ENCODE measurements at regions not wholly inside any gene's neighbourhood (a gene's known extent, or its start where the extent isn't known, plus 50 kb on each side); places are given as distances from the start of the nearest gene placed in this dataset.

GRCh38 chr6:50976907-50977306 is 158.2 kb downstream of the TFAP2B start:
- Histone ChIP-seq H3K4me1 (peaks cover 20% of the 10 kb centered on the region), H3K4me3 (no peak overlapping the region), H3K79me2 (ENCODE audit: low read depth) (no peaks in the 10 kb centered on the region), H3F3A (ENCODE audit: low read depth) (peaks cover 16% of the 10 kb centered on the region), H3K9ac (no peak overlapping the region), H4K20me1 (ENCODE audit: low read depth) (no peaks in the 10 kb centered on the region), H3K27me3 (no peaks in the 10 kb centered on the region), H3K9me3 (ENCODE audit: low read depth) (no peaks in the 10 kb centered on the region), H2AFZ (replicated peaks) (no peak overlapping the region), H3K27ac (no peak overlapping the region), H3K36me3 (no peaks in the 10 kb centered on the region), H3K4me2 (no peak overlapping the region)
- Mint-ChIP-seq H3K4me1 (no peaks in the 10 kb centered on the region), H3K36me3 (no peaks in the 10 kb centered on the region), H3K27ac (no peak overlapping the region), H3K4me3 (no peak overlapping the region), H3K9me3 (no peaks in the 10 kb centered on the region), H3K27me3 (ENCODE audit: insufficient read depth, low read depth) (peaks cover 2% of the 10 kb centered on the region)
- no peak for DNase-seq (ENCODE audit: low spot score)
- TF ChIP-seq CTCF (IDR thresholded peaks at IDR 0.05) (no peak), EZH2 (IDR thresholded peaks at IDR 0.05) (no peak), EZH2phosphoT487 (IDR thresholded peaks at IDR 0.05) (no peak)

DNA sequence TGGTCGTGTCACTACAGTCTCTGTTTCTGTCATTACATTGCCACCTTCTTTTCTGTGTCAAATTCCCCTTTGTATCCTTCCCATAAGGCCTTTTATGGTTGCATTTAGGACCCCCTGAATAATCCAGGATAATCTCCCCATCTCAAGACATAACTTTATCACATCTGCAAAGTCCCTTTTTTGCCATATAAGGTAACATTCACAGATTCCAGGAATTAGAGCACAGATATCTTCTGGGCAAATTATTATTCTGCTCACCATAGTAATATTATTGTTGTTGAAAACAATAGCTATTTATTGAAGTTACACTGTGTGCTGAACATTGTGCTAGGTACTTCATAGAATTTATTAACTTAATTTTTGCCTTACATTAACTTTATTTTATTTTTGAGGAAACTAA is 159.1 kb downstream of the TFAP2B start:
- Histone ChIP-seq H2AFZ (replicated peaks) (no peak overlapping the region), H3K36me3 (no peaks in the 10 kb centered on the region), H3K79me2 (ENCODE audit: low read depth) (no peaks in the 10 kb centered on the region), H3K27me3 (no peaks in the 10 kb centered on the region), H3K27ac (no peak overlapping the region), H3K4me2 (no peak overlapping the region), H3F3A (ENCODE audit: low read depth) (peaks cover 16% of the 10 kb centered on the region), H4K20me1 (ENCODE audit: low read depth) (no peaks in the 10 kb centered on the region), H3K9me3 (ENCODE audit: low read depth) (no peaks in the 10 kb centered on the region), H3K4me1 (peaks cover 20% of the 10 kb centered on the region), H3K4me3 (no peak overlapping the region), H3K9ac (no peak overlapping the region)
- Mint-ChIP-seq H3K36me3 (no peaks in the 10 kb centered on the region), H3K4me1 (no peaks in the 10 kb centered on the region), H3K27ac (no peak overlapping the region), H3K27me3 (ENCODE audit: insufficient read depth, low read depth) (peaks cover 2% of the 10 kb centered on the region), H3K4me3 (no peak overlapping the region), H3K9me3 (no peaks in the 10 kb centered on the region)
- TF ChIP-seq EZH2 (IDR thresholded peaks at IDR 0.05) (no peak), CTCF (IDR thresholded peaks at IDR 0.05) (no peak), EZH2phosphoT487 (IDR thresholded peaks at IDR 0.05) (no peak)
- DNase-seq (ENCODE audit: low spot score), result no peak

DNA sequence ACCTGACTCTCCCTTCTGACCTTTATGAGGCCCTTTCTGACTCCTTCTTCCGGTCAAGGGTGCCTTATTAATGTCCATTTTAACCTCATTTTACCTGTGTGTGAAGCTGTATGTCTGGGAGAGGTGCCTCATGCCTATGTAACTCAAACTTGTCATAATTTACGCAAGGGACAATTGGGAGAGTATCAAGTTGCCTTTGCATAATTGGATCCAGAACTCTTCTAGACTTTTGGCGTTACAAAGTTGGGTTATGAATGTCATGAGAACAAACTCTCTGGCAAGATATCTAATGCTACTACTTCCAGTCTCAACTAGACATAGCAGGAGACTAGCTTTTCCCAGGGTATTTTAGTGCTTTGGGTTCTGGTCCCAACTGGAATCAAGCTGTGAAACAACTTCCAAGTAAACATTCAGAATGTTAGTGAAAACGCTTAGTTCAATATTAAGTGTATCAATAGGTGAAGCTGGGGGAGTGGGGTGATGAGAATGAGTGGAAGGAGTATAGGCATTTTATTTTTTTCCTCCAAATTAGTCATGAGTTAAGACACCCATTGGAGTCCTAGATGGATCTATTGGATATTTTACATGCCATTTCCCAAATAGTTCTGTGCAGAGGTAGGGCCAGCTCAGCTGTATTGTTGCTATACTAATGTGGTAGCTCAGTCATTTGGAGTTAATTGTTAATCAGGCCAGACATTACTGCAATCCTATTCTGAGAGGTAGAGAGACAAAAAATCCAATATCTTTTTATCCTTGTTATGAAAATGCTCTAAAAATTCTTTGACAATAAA is 159.9 kb downstream of the TFAP2B start:
- H3K36me3 ChIP-seq, result no peaks in the 10 kb centered on the region
- H3K27ac Mint-ChIP-seq, result no peak overlapping the region
- no peak overlapping the region for H3K9ac ChIP-seq
- H3K27me3 Mint-ChIP-seq (ENCODE audit: insufficient read depth, low read depth), result peaks cover 2% of the 10 kb centered on the region
- peaks cover 20% of the 10 kb centered on the region for H3K4me1 ChIP-seq
- no peaks in the 10 kb centered on the region for H3K79me2 ChIP-seq (ENCODE audit: low read depth)
- no peak overlapping the region for H3K4me3 Mint-ChIP-seq
- no peaks in the 10 kb centered on the region for H3K36me3 Mint-ChIP-seq
- no peak for TF ChIP-seq CTCF (IDR thresholded peaks at IDR 0.05)
- TF ChIP-seq EZH2 (IDR thresholded peaks at IDR 0.05), result no peak
- TF ChIP-seq EZH2phosphoT487 (IDR thresholded peaks at IDR 0.05), result no peak
- no peak overlapping the region for H3K4me3 ChIP-seq
- no peak overlapping the region for H3K27ac ChIP-seq
- H2AFZ ChIP-seq (replicated peaks), result no peak overlapping the region
- H4K20me1 ChIP-seq (ENCODE audit: low read depth), result no peaks in the 10 kb centered on the region
- H3F3A ChIP-seq (ENCODE audit: low read depth), result peaks cover 16% of the 10 kb centered on the region
- H3K4me1 Mint-ChIP-seq, result no peaks in the 10 kb centered on the region
- H3K27me3 ChIP-seq, result no peaks in the 10 kb centered on the region
- H3K9me3 Mint-ChIP-seq, result no peaks in the 10 kb centered on the region
- DNase-seq (ENCODE audit: low spot score), result no peak
- no peaks in the 10 kb centered on the region for H3K9me3 ChIP-seq (ENCODE audit: low read depth)
- H3K4me2 ChIP-seq, result peak overlapping the region; percentile 63
